ENCODE measurements at regions not wholly inside any gene's neighbourhood (a gene's known extent, or its start where the extent isn't known, plus 50 kb on each side); places are given as distances from the start of the nearest gene placed in this dataset.

- H3K4me3 ChIP-seq (replicated peaks in 1 of 3): no peak overlapping the region
- no peak overlapping the region for H3K27ac ChIP-seq
- intact Hi-C loops (cut with DNase I): no loop called here
- H3K27me3 ChIP-seq: no peaks in the 10 kb centered on the region
- no peaks in the 10 kb centered on the region for H3K9me3 ChIP-seq
- 89 to 95% methylated on average over 1 of the region's 1 CpG for WGBS, 2 donors
- DNase-seq: no peak
- H3K36me3 ChIP-seq: no peaks in the 10 kb centered on the region
- H3K4me1 ChIP-seq: no peaks in the 10 kb centered on the region
- no peak for TF ChIP-seq POLR2A (IDR thresholded peaks at IDR 0.05)
- TF ChIP-seq, protein P1, sequence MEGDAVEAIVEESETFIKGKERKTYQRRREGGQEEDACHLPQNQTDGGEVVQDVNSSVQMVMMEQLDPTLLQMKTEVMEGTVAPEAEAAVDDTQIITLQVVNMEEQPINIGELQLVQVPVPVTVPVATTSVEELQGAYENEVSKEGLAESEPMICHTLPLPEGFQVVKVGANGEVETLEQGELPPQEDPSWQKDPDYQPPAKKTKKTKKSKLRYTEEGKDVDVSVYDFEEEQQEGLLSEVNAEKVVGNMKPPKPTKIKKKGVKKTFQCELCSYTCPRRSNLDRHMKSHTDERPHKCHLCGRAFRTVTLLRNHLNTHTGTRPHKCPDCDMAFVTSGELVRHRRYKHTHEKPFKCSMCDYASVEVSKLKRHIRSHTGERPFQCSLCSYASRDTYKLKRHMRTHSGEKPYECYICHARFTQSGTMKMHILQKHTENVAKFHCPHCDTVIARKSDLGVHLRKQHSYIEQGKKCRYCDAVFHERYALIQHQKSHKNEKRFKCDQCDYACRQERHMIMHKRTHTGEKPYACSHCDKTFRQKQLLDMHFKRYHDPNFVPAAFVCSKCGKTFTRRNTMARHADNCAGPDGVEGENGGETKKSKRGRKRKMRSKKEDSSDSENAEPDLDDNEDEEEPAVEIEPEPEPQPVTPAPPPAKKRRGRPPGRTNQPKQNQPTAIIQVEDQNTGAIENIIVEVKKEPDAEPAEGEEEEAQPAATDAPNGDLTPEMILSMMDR (IDR thresholded peaks at IDR 0.05): no peak
Measured at GRCh38 chr18:45227001-45227742, 388.1 kb upstream of the SLC14A2 start.

DNA sequence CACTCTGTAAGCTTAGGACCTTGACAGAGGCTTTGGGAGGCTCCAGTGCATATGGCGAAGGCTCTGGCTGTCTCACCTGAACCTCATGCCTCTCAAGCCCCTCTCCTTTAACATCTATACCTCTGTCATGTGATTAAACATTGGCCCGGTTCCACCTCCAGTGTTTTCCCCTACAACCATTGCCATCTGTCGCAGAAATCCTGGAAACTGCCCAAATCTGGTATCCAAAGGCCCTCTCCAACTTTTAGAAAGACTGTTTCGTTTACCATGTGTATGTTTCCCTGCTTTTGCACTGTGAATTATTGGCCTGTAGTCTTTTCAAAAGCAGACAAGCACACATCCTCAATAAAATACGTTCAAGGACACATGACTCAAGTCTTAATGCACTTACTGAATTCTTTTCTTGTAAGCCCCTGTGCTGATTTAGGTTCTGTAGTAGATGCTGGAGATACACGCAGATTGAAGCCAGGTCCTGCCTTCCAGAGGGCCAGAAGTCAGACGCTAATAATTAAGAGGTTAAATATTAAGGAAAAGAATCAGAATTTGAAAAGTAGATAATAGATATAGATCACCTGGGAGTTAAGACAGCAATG is 386.4 kb upstream of the SLC14A2 start:
- Histone ChIP-seq H3K27me3 (no peaks in the 10 kb centered on the region), H3K4me3 (replicated peaks in 1 of 3) (no peak overlapping the region), H3K36me3 (no peaks in the 10 kb centered on the region), H3K9me3 (no peaks in the 10 kb centered on the region), H3K4me1 (no peaks in the 10 kb centered on the region), H3K27ac (no peak overlapping the region)
- intact Hi-C loops (cut with DNase I): no loop called here
- no peak for TF ChIP-seq POLR2A (IDR thresholded peaks at IDR 0.05)
- TF ChIP-seq, protein P1 (IDR thresholded peaks at IDR 0.05): no peak
- no peak for DNase-seq
- WGBS, 2 donors: 83 to 87% methylated on average over 7 of the region's 7 CpGs

DNA sequence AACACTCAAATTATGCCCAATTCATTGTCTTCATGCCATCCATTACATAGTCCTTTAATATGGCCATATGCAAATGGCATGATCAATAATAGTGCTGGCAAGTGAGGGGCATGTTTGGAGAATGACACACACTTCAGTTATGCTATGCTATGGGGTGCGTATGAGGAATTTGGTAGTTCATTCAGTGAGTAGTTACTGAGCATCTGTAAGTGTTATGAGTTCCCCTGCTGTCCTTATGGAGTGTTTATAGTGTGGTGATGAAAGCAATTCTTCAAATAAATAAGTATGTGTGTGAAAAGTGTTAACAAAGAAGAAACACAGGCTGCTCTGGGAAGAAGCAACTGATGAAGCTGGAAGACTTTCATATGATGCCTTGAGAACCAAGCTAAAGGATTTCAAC is 383.7 kb upstream of the SLC14A2 start:
- intact Hi-C loops (cut with DNase I): no loop called here
- Histone ChIP-seq H3K9me3 (no peaks in the 10 kb centered on the region), H3K27ac (no peak overlapping the region), H3K27me3 (no peaks in the 10 kb centered on the region), H3K4me3 (replicated peaks in 1 of 3) (no peak overlapping the region), H3K36me3 (no peaks in the 10 kb centered on the region), H3K4me1 (no peaks in the 10 kb centered on the region)
- whole genome bisulfite sequencing, 2 donors: 94 to 97% methylated on average over 1 of the region's 1 CpG
- no peak for DNase-seq
- TF ChIP-seq, protein P1 (IDR thresholded peaks at IDR 0.05): no peak
- TF ChIP-seq POLR2A (IDR thresholded peaks at IDR 0.05): no peak

- H3K36me3 ChIP-seq: no peaks in the 10 kb centered on the region
- WGBS, 2 donors: 83% methylated on average over 2 of the region's 2 CpGs
Measured at GRCh38 chr18:45232061-45232460, 383.2 kb upstream of the SLC14A2 start.

GRCh38 chr18:45236676-45237075 is 378.6 kb upstream of the SLC14A2 start:
- Histone ChIP-seq H3K27me3 (no peaks in the 10 kb centered on the region), H3K4me3 (replicated peaks in 1 of 3) (no peak overlapping the region), H3K9me3 (no peaks in the 10 kb centered on the region), H3K36me3 (no peaks in the 10 kb centered on the region), H3K27ac (no peak overlapping the region), H3K4me1 (no peaks in the 10 kb centered on the region)
- no peak for TF ChIP-seq POLR2A (IDR thresholded peaks at IDR 0.05)
- TF ChIP-seq, protein P1 (IDR thresholded peaks at IDR 0.05): no peak
- no peak for DNase-seq
- 50 to 95% methylated on average over 1 of the region's 1 CpG for WGBS, 2 donors
- intact Hi-C loops (cut with DNase I): no loop called here

More at GRCh38 chr18:45232061-45232460, 383.2 kb upstream of the SLC14A2 start:
- Histone ChIP-seq H3K4me1 (no peaks in the 10 kb centered on the region), H3K27me3 (no peaks in the 10 kb centered on the region), H3K27ac (no peak overlapping the region), H3K9me3 (no peaks in the 10 kb centered on the region), H3K4me3 (replicated peaks in 1 of 3) (no peak overlapping the region)
- no peak for DNase-seq
- intact Hi-C loops (cut with DNase I): no loop called here
- no peak for TF ChIP-seq POLR2A (IDR thresholded peaks at IDR 0.05)
- TF ChIP-seq, protein P1 (IDR thresholded peaks at IDR 0.05): no peak
